WI38 (cell line): ENCODE measurements at regions not wholly inside any gene's neighbourhood (a gene's known extent, or its start where the extent isn't known, plus 50 kb on each side); places are given as distances from the start of the nearest gene placed in this dataset.

Experiments
- H3K4me3 ChIP-seq: 2 replicates; pipeline ENCODE4 v1.5.1; 2011; ENCODE audit warnings: low read depth, mild to moderate bottlenecking, control low read depth, low read length
- TF ChIP-seq, protein P1 (sequence below): IDR thresholded peaks from 2 replicates; pipeline ENCODE4 v1.5.1; 2012; ENCODE audit warnings: low read depth, mild to moderate bottlenecking, control low read depth, low read length

DNA sequence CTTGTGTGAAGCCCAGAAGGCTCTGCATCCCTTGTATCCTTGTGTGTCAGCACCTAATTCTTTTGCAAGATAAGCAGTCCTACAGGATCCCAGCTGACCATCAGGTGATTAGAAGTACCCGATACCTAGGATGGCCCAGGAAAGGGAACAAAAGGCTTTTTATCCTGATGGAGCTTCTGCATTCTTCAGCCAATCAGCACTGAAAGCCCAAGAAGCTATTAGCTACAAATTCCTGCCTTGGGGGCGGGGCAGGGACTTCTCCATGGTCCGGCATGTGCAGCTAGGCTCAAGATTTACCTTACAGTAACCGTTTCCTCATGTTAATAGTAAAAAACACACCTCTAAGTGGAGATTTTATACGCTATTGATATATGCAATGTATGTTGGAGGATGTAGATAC is 264.6 kb upstream of the THUMPD2 start:
- TF ChIP-seq, protein P1, sequence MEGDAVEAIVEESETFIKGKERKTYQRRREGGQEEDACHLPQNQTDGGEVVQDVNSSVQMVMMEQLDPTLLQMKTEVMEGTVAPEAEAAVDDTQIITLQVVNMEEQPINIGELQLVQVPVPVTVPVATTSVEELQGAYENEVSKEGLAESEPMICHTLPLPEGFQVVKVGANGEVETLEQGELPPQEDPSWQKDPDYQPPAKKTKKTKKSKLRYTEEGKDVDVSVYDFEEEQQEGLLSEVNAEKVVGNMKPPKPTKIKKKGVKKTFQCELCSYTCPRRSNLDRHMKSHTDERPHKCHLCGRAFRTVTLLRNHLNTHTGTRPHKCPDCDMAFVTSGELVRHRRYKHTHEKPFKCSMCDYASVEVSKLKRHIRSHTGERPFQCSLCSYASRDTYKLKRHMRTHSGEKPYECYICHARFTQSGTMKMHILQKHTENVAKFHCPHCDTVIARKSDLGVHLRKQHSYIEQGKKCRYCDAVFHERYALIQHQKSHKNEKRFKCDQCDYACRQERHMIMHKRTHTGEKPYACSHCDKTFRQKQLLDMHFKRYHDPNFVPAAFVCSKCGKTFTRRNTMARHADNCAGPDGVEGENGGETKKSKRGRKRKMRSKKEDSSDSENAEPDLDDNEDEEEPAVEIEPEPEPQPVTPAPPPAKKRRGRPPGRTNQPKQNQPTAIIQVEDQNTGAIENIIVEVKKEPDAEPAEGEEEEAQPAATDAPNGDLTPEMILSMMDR: no peak
- no peak overlapping the region for H3K4me3 ChIP-seq

DNA sequence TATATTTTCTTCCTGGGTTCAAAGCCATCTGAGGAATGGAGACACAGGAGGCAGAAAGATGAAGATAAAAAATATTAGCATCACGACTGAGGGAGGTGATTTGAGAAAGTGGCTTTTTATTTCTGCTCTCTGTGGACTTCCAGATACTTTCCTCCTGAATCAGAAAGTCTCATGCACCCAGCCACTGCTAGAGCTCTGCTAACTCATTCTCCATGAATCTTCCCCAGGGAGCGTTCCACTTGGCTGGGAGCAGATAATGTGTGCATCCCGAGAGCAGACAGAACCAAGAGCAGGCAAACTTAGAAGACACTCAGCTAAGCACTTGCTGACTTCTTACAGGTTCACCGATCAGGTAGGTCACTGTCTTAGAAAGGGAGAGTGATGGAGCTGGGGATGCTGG is 264.1 kb upstream of the THUMPD2 start:
- TF ChIP-seq, protein P1: no peak
- H3K4me3 ChIP-seq: no peak overlapping the region

DNA sequence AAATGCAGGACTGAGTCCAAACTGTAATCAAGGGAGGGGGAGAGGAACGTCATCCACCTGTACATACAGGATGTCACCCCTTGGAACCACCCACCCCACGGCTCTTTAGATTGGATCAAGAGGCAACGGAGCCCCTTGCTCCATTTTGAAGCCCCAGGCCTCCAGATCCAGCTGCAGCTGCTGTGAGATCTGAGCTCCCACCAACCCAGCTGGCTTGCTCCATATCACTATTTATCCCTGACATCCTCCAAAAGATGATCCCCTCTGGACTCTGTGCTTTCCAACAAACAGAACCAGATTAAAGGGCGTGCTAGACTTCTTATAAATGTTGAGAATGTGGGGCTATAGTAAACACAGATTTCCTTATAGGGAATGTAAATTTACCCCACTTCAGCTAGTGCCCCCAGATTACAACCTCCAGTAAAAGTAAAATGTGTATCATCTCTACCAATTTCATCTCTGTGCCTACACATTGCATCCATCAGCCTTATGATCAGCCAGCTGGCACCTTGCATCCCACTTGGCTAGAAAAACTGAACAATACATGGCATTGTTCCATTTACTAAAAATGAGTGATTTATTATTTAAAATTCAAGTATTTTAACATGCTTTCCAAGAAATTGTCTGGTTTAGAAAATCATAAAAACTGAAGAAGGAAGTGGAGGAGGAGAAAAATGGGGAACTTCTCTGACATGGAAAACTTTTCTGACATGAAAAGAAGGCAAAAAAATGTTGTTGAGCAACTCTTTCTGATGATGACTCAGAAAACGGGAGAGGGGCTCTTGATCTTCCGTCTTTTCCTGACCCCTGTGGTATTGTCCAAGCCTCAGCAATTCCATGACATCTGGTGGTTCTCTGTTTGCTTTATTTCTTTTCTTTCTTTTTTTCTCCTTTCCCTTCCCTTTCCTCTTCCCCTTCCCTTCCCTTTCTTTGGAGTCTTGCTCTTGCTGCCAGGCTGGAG is 262.6 kb upstream of the THUMPD2 start:
- no peak overlapping the region for H3K4me3 ChIP-seq
- TF ChIP-seq, protein P1: no peak

DNA sequence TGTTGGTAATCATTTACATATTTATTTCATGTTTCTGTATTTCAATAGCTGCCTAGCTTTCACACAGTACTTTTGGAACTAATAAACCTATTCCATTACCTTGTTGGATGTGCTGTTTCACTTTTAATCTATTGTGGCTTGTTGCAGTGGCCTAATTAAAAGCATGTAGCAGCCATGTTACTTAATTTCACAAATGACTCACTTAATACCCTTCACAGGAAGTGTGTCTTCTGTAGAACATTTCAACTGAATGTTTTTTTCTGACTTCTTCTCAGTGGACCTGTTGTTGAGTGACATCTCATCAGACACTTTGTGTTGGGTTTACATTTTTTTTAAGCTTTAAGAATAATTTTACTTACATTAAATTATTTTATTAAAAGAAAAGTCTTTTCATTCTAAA is 260.5 kb upstream of the THUMPD2 start:
- TF ChIP-seq, protein P1: no peak

DNA sequence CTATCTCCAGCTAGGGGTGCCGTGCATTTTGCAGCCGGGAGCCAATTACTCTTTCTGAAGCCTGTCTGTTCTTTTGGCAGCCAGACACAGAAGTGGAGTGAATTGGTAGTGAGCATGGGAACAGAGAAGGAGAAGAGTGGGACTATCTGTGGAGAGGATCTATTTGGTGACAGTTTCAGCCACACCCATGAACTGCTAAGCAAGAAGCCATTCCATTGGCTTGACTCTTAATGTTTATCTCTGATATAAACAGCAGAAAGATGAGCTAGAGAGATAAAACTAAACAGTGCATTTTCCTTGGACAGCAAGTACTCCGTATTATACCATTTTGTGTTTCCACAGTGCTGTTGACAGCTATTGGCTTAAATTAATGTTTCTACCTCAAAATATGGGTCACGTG is 259.6 kb upstream of the THUMPD2 start:
- TF ChIP-seq, protein P1: no peak
- no peak overlapping the region for H3K4me3 ChIP-seq

More for the DNA sequence above, 260.5 kb upstream of the THUMPD2 start:
- H3K4me3 ChIP-seq: no peak overlapping the region

DNA sequence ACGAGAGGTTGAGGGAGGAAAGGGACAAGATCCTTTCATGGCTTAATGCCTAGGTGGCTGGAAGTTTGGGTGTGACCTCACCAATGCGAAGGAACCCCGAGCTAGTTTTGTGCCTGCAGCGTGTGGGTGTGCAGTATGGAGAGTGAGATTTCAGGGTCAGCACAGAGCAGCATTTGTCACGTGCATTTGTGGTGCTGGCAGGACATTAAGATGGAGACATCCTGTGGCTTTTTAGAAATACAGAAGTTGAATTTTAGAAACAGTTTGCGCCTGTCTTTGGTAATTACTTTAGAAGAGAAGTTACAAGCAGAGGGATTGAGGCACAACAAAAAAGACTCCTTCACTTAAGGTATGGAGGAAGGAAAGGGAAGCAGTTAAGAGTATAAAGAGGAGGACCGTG is 258.2 kb upstream of the THUMPD2 start:
- TF ChIP-seq, protein P1: no peak
- H3K4me3 ChIP-seq: no peak overlapping the region

DNA sequence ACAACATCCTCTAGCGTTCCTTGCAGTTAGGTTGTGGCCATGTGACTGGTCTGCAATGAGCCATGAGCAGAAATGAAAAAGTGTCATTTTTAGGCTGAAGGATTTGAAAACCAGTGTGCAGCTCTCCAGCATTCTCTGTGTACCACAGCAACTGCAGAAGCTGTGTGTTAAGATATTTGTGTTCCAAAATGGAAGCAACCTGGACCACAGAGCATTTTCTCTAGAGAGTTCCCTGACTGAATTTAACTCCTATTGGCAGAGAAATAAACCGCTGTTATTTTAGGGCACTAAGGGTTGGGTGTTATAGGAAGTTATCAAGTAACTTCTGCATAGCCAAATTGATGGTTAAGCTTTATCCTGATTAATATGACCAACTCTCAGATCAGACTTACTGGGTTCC is 257.2 kb upstream of the THUMPD2 start:
- no peak overlapping the region for H3K4me3 ChIP-seq
- TF ChIP-seq, protein P1: no peak
